ENCODE measurements at regions not wholly inside any gene's neighbourhood (a gene's known extent, or its start where the extent isn't known, plus 50 kb on each side); places are given as distances from the start of the nearest gene placed in this dataset.
"Not testable (repeated sequence)": the region's sequence is repeated elsewhere in the genome, so short reads cannot be mapped to it uniquely, and the experiment has no call there.

DNA sequence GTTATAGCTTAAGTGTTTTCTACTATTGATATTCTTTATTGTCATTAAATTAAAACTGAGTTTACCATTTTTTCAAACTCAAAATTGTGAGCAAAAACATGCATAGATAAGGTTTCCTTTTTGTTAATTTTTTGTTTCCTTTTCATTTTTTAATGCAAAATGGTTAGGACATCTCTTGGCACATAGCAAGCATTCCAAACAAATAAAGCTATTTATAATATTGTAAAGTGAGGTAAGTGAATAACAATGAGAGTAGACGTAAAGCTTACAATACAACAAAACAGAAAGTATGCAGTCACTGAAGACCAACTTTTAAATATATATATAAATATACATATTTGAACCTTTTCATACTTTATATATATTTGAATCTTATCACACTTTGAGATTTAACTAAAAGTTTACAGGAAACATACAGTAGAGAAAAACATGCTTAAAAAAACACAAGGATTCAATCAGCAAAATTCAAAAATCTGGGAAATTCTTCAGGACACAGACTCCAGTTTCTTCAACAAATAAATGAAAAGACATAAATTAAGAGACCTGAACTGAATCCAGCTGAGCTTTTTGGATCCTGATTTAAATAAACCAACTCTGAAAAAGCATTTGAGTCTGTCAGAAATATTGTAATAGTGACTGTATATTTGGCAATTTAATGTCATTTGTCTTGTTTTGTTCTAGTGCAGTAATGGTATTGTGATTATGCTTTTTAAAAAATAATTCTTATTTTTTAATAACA is 67.5 kb upstream of the SAMSN1 start:
- no peak for DNase-seq (ENCODE audit: low spot score)

DNA sequence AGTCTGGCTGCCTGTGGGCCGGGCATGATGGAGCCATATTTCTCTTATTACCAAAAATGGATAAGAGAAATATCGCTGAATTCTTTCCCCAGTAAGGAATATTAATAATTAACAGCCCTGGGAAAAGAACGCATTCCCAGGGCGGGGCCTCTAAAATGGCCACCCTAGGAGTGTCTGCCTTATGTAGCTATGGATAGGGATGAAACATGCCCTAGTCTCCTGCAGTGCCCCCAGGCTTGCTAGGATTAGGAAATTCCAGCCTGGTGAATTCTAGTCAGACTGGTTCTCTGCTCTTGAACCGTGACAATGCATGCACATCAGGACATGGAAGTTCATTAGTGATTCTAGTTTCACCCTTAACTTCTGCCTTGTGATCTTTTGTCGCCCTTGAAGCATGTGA is 64.0 kb upstream of the SAMSN1 start:
- not testable (repeated sequence) for DNase-seq (ENCODE audit: low spot score)

DNA sequence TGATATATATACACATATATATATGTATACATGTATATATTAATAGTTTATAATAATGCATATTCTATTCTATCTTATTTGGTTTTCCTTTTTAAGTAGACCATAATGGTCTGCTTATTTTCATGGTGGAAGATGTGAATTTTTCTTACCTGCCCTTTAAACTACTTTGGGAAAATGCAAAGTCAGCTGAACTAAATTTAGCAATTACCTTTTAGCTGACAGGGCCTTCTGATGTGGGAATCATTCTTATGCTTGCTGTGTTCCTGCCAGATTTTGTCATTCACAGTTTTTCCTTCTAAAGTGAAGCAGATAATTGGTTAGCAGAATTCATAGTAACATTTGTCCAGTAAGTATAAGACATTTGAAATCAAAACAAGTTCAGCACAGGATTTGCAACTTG is 63.2 kb upstream of the SAMSN1 start:
- no peak for DNase-seq (ENCODE audit: low spot score)

DNA sequence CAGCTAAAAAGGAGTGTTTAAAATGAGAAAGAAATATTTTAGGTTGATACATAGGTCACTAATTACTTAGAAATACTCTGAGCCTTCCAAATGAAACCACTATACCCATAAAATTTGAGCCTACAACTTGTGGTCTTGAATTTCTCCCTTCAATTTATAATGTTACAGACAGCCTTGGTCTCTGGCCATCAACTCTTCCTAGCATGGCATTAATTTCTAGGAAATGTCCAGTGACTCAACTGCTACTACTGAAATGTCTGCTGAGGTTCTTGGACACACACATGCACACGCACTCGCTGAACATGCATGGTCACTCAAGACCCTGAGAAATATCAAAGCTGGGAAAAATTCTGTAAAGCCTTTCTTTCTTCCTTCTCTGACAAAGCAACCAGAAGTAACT is 61.1 kb upstream of the SAMSN1 start:
- no peak for DNase-seq (ENCODE audit: low spot score)

DNA sequence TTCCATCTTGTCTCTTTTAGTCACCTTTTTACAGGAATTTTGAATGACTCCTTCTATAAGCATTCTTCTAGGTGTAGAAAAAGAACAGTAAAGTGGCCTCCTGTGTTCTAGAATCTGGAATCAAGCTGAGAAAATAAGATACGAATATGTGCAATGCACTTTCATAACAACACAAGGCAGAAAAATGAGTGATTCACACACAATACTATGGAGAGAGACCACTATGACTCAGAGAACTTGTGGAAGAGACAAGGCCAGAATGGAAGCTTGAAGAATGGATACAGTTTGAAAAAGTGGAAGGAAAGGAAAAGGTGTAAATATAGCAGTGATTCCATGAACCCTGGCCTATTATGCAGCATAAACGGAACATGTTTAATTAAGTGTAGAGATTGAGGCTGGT is 57.1 kb upstream of the SAMSN1 start:
- no peak for DNase-seq (ENCODE audit: low spot score)

DNA sequence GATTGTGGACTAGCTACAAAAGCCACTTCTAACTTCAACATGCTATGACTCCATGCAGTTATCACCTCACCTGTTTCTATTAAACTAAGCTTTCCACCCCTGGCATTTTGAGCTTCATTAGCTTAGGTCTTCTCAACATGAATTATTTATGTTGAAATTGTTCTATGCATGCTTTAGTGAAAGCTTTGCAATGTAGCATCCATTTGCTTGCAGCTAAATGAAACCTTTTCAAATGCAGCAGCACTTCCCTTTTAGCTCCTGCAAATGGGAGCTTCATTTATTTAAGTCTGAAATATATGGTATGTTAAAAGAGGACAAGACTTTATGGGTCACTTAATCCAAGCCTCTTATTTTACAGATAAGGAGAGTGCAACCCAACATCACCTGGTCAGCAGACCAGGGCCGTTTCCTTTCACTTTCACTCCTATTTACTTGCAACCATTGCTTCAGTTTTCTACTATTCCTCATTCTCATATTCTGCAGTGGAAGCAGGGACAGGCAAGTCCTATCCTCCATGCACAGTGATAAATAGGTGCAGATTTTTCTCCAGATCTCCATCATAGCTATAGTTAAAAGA is 56.4 kb upstream of the SAMSN1 start:
- DNase-seq (ENCODE audit: low spot score): no peak

DNA sequence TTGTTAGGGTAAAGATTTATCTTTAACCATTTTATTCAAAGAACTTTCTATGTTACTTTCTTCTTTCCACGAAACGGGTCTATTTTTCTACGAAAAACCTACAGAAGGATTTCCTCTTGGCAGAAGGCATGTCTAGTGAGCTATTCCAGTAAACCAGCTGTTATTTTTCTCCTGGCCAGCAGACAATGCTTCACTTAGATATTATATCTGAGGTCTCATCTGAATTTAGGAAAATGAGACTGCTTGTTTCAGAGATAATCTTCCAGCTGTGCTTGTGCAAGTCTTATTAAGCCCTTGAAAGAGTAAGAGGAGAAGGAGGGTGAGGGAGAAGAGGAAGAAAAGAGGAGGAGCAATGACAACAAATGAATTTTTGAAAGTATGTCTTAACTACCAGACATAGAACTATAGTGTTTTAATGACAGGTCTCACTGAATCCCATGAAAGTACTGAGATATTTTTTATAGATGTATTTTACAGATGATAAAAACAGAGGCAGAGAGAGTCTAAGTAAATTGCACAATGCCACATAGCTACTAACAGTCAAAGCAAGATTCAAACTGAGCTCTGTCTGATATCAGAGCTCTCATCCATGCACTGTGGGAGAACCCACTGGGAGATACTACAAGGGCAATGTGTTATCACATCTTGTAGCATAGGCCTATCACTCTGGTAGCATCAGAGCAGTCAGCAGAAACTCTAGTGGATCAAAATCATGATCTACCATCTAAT is 54.6 kb upstream of the SAMSN1 start:
- no peak for DNase-seq (ENCODE audit: low spot score)

DNA sequence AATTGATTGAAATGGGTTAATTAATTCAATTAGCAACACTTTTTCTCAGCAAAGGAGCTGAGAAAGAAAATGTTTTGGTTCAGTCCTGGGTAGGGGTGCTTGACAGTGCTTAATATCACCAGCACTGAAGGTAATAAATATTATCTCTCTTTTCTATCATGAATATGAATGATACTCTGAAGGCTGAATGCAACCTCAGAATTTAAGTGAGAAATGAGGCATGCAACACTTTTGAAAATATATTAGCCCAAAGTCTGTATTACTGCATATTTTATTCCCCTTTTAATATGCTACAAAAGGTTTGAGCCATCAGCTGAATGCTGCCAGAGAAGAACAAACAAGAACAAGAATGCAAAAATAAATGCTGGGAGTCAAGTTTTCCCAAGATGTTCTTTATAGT is 52.0 kb upstream of the SAMSN1 start:
- DNase-seq (ENCODE audit: low spot score): no peak

Measured in hematopoietic multipotent progenitor cell treated with erythropoietin and hydrocortisone succinate and interleukin-3 and kit ligand, for 15 days (in vitro differentiated cells).